GM18508 (cell line): ENCODE measurements at regions not wholly inside any gene's neighbourhood (a gene's known extent, or its start where the extent isn't known, plus 50 kb on each side); places are given as distances from the start of the nearest gene placed in this dataset.

Experiments
- ATAC-seq: cut with Tn5 transposase; IDR thresholded peaks from one replicate; pipeline ENCODE4 v1.9.1; 2021; ENCODE audit warnings: moderate number of reproducible peaks; ENCODE audit not compliant: insufficient read depth, unreplicated experiment

DNA sequence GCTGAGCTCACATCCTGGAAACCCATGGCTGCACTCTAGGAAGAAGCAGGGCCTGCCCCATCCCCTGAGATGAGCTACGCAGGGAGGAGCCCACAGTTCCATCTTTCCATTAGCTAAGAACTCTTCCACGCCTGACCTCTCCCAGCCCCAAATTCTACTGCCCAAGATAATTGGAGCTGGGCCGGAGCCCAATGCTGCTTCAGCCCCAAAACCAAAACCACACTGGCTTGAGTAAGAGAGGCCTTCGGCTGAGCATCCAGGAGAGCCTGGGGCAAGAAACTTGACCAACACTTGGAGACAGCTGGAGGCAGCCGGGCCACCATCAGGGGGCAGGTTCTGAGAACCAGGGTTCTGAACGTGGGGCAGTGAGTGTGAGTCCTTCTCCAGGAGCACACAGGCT is 116.1 kb upstream of the ZMIZ1 start:
- ATAC-seq, result no peak

GRCh38 chr10:78953113-78953798 is 115.5 kb upstream of the ZMIZ1 start:
- no peak for ATAC-seq

- no peak for ATAC-seq
Observed at GRCh38 chr10:78953799-78954297, 114.9 kb upstream of the ZMIZ1 start.

DNA sequence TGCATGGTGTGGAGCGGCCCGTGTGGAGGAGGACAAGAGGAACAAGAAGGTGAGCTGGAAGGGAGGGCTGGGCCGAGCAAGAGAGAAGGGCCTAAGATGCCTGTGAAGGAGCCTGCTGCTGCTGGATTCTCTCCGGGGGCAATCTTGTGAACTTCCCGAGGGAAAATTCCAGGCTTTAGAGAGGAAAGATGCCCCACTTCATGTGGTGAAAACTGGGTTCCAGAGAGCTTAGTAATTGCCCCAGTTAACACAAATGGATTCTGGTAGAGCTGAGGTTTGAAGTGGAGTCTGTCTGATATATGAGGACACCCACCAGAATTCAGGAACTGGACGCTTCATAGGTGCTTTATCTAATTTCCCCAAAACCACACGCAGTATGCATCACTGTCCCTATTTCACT is 114.1 kb upstream of the ZMIZ1 start:
- no peak for ATAC-seq

- ATAC-seq, result no peak
Observed at GRCh38 chr10:78955206-78955605, 113.6 kb upstream of the ZMIZ1 start.

GRCh38 chr10:78956391-78956790 is 112.4 kb upstream of the ZMIZ1 start:
- no peak for ATAC-seq

- ATAC-seq, result no peak
Observed at GRCh38 chr10:78957471-78958039, 111.2 kb upstream of the ZMIZ1 start.

GRCh38 chr10:78959217-78959923 is 109.4 kb upstream of the ZMIZ1 start:
- ATAC-seq, result no peak

GRCh38 chr10:78959924-78960285 is 108.9 kb upstream of the ZMIZ1 start:
- no peak for ATAC-seq

GRCh38 chr10:78960316-78960800 is 108.4 kb upstream of the ZMIZ1 start:
- no peak for ATAC-seq

DNA sequence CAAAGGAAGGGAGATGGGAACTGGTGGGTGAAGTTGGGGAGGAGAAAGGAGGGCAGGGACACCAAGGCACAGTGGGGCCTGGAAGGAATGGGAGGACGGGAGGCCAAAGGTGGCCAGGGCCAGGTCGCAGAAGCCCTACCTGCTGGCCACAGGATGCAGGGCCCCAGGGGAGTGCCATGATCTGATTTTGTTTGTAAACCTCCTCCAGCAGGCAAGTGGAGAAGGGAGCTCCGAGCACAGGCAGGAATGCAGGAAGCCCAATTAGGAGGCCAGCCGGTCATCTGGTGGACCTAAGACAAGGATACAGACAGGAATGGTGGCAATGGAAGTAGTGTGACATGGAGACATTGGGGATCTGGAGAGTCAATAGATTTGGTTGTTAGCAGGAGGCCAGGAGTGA is 107.0 kb upstream of the ZMIZ1 start:
- ATAC-seq, result no peak

GRCh38 chr10:78963074-78964034 is 105.4 kb upstream of the ZMIZ1 start:
- no peak for ATAC-seq

DNA sequence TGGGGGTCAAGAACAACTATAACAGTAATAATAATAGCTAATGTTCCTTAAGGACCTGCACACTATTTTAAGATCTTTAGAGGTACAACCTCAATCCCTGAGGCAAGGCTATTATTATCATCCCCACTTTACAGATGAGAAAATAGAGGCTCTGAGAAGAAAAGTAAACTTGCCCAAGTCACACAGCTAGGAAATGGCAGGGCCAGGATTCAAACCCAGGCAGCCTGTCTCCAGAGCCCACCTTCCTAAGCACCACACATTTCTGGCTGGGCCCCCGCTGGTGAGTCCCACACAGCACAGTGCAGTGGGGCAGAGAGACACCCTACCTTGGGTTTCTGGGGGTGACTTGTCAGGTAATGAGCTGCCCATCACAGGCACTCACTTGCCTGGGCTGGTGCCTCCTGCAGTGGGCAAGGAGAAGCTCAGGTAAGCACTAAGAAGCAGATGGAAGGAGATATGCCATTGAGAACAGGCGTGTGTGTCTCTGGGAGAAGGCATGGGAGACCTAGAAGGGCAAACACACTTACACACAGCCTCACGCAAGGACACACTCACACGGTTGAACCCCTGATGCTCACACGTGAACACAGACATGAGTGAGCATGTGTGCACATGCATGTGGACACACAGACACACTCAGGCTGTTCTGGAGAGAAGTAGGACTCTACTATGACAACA is 104.4 kb upstream of the ZMIZ1 start:
- no peak for ATAC-seq

GRCh38 chr10:78964952-78965633 is 103.7 kb upstream of the ZMIZ1 start:
- ATAC-seq, result no peak

- ATAC-seq, result no peak
Observed at GRCh38 chr10:78966182-78966787, 102.5 kb upstream of the ZMIZ1 start.

DNA sequence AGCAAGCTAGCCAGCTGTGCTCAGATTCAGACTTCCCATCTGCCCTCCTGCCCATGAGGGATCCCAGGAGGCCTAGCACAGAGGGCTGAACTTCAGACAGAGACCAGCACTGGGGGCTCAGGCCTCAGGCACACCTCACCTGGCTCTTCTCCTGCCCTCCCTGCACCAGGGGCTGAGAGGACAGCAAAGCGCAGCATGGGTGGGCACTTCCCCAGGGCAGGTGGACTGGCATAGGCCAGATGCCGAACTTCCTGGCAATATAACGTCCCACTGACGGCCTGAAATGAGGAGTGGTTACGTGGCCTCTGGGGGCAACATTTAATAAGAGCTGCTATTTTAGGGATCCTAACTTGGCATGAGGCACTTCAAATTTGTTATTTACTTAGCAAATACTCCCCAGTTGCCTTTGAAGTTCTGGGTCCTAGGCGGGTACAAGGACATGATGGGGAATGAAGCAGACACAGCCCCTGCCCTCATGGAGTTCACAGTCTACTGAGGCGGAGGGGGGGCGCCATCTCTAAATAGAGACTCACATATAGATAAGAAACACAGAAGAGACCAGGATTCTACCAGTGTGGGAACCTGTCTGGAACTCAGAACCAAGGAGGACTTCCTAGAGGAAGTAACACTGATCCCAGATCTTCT is 101.8 kb upstream of the ZMIZ1 start:
- no peak for ATAC-seq

DNA sequence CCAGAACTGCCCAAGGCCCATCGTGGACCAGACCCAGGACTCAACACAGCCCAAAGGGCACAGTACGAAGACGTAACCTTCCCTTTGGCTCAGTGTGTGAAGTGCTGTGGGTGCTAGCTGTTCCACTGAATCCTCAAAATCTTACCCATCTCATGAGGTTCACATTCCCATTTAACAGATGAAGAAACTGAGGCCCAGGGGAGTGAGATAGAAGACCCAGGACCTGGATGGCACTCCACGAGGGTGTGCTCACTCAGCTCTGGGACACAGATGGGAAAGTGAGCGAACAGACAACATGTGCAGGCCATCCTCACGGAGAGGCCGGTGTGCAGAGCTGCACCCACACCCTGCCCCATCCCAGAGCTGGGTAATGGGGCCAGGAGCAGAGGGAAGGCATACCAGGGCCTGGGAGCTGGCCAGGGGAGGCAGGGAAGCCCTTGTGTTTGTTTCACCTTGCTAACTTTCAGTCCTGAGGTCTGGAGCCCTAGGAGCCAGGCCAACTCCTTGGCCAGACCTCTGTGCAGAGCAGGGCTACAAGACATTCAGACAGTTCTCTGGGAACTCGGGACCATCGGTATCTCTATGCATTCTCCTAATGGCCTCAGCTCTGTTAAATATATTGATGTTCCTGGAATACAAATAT is 100.3 kb upstream of the ZMIZ1 start:
- no peak for ATAC-seq

GRCh38 chr10:78968943-78969342 is 99.8 kb upstream of the ZMIZ1 start:
- ATAC-seq, result no peak
